IMR-90 (cell line): ENCODE measurements at regions not wholly inside any gene's neighbourhood (a gene's known extent, or its start where the extent isn't known, plus 50 kb on each side); places are given as distances from the start of the nearest gene placed in this dataset.

Experiments
- ATAC-seq: fragments of 200-7000 bp; cut with Tn5 transposase; 2 replicates; pipeline ENCODE4 v1.9.1; 2020; ENCODE audit warnings: low read depth, mild to moderate bottlenecking, moderate library complexity
- BruUV-seq: library from RNA; stranded (reverse); fragments of 400-500 nt; replicated peaks from 2 replicates; lab custom pipeline; 2021; lab: Mats Ljungman, UMichigan
- CTCF ChIA-PET: fragments of 300-600 bp; formaldehyde crosslinking; extraction: SDS; loops from one replicate; lab custom pipeline; 2021; ENCODE audit warnings: antibody characterized with exemption; lab: Yijun Ruan, JAX
- POLR2A ChIA-PET: fragments of 300-600 bp; sonication (Branson Sonifier 250); formaldehyde crosslinking; loops from one replicate; lab custom pipeline; 2022; ENCODE audit warnings: antibody characterized with exemption; ENCODE audit not compliant: unreplicated experiment; lab: Charles Lee
- DNase-seq: peaks from one replicate; pipeline ENCODE4 v3.0.0; 2013
- H2AFZ ChIP-seq: replicated peaks from 2 replicates; pipeline ENCODE3; 2013; ENCODE audit warnings: low read length, mild to moderate bottlenecking; ENCODE audit not compliant: poor library complexity
- H2AK5ac ChIP-seq: 2 replicates; pipeline ENCODE4 v1.6.1; 2013; ENCODE audit warnings: low read depth, low read length, inconsistent platforms
- H2AK9ac ChIP-seq: replicated peaks from 2 replicates; pipeline ENCODE3; 2013; ENCODE audit warnings: mild to moderate bottlenecking, low read depth, low read length, moderate library complexity; ENCODE audit not compliant: poor library complexity
- H2BK120ac ChIP-seq: 2 replicates; pipeline ENCODE4 v1.6.1; 2013; ENCODE audit warnings: low read depth, low read length, inconsistent platforms
- H2BK15ac ChIP-seq: 3 replicates; pipeline ENCODE4 v1.6.1; 2013; ENCODE audit warnings: low read depth, low read length, inconsistent platforms
- H2BK20ac ChIP-seq: 2 replicates; pipeline ENCODE4 v1.6.1; 2013; ENCODE audit warnings: low read depth, mild to moderate bottlenecking, inconsistent platforms, low read length, moderate library complexity
- H2BK5ac ChIP-seq: 2 replicates; pipeline ENCODE4 v1.6.1; 2013; ENCODE audit warnings: mild to moderate bottlenecking, low read depth, low read length, inconsistent platforms; ENCODE audit not compliant: poor library complexity, severe bottlenecking
- H3K14ac ChIP-seq: replicated peaks from 2 replicates; pipeline ENCODE4 v1.6.1; 2013; ENCODE audit warnings: low read depth, low read length, inconsistent platforms
- H3K18ac ChIP-seq: 2 replicates; pipeline ENCODE4 v1.6.1; 2013; ENCODE audit warnings: low read depth, low read length, control low read depth
- H3K23ac ChIP-seq: 2 replicates; pipeline ENCODE4 v1.6.1; 2013; ENCODE audit warnings: low read depth, low read length, inconsistent platforms
- H3K27ac ChIP-seq: 2 replicates; pipeline ENCODE4 v1.5.1; 2013; ENCODE audit warnings: mild to moderate bottlenecking, control low read depth, low read length; ENCODE audit not compliant: insufficient read depth
- H3K27me3 ChIP-seq: 2 replicates; pipeline ENCODE4 v1.6.1; 2013; ENCODE audit warnings: low read length; ENCODE audit not compliant: control insufficient read depth, insufficient read depth
- H3K36me3 ChIP-seq: 2 replicates; pipeline ENCODE4 v1.6.1; 2013; ENCODE audit warnings: low read length, mixed read lengths; ENCODE audit not compliant: control insufficient read depth, insufficient read depth
- H3K4ac ChIP-seq: 2 replicates; pipeline ENCODE4 v1.6.1; 2013; ENCODE audit warnings: low read depth, low read length, inconsistent platforms
- H3K4me1 ChIP-seq: 2 replicates; pipeline ENCODE4 v1.6.1; 2013; ENCODE audit warnings: low read length, mixed read lengths; ENCODE audit not compliant: control insufficient read depth, insufficient read depth
- H3K4me2 ChIP-seq: 2 replicates; pipeline ENCODE4 v1.6.1; 2013; ENCODE audit warnings: low read depth, mild to moderate bottlenecking, control low read depth, low read length, moderate library complexity
- H3K4me3 ChIP-seq: 2 replicates; pipeline ENCODE4 v1.5.1; 2013; ENCODE audit warnings: low read depth, mild to moderate bottlenecking, control low read depth, low read length, moderate library complexity; ENCODE audit not compliant: insufficient read depth
- H3K56ac ChIP-seq: 2 replicates; pipeline ENCODE4 v1.6.1; 2013; ENCODE audit warnings: low read length, inconsistent platforms; ENCODE audit not compliant: insufficient read depth; ENCODE audit errors: extremely low read depth
- H3K79me1 ChIP-seq, 2 experiments: 2 replicates each; pipeline ENCODE4 v1.6.1; 2013; ENCODE audit warnings: low read length in 2 of 2, inconsistent platforms in 1 of 2, low read depth in 1 of 2
- H3K9ac ChIP-seq: 2 replicates; pipeline ENCODE4 v1.6.1; 2013; ENCODE audit warnings: low read depth, low read length, control low read depth
- H3K9me1 ChIP-seq: 2 replicates; pipeline ENCODE4 v1.6.1; 2013; ENCODE audit warnings: low read length, inconsistent platforms; ENCODE audit not compliant: insufficient read depth
- H3K9me3 ChIP-seq: 2 replicates; pipeline ENCODE4 v1.6.1; 2013; ENCODE audit warnings: low read length; ENCODE audit not compliant: control insufficient read depth, insufficient read depth
- H4K20me1 ChIP-seq: 2 replicates; pipeline ENCODE4 v1.6.1; 2013; ENCODE audit warnings: low read length, inconsistent platforms; ENCODE audit not compliant: insufficient read depth
- H4K5ac ChIP-seq: 2 replicates; pipeline ENCODE4 v1.6.1; 2013; ENCODE audit warnings: mild to moderate bottlenecking, low read depth, low read length, control low read depth
- H4K8ac ChIP-seq, 2 experiments: 2 replicates each; pipeline ENCODE4 v1.6.1; 2013; ENCODE audit warnings: low read depth in 2 of 2, low read length in 2 of 2, control low read depth in 1 of 2, inconsistent platforms in 1 of 2
- H4K91ac ChIP-seq: 2 replicates; pipeline ENCODE4 v1.6.1; 2013; ENCODE audit warnings: low read depth, low read length, inconsistent platforms; ENCODE audit not compliant: insufficient read depth
- CEBPB ChIP-seq: IDR thresholded peaks from 2 replicates; pipeline ENCODE4 v1.6.1; 2012; ENCODE audit warnings: low read depth, low read length, improper control_type of control experiment
- MAZ ChIP-seq: IDR thresholded peaks from 2 replicates; pipeline ENCODE4 v1.6.1; 2012; ENCODE audit warnings: low read depth, mild to moderate bottlenecking, low read length, improper control_type of control experiment, moderate library complexity, borderline replicate concordance
- WGBS, 2 experiments: methylation state at CpG; one replicate each; pipeline versions ENCODE4 v1.1.5 to v1.1.7; 2013; ENCODE audit warnings: missing lambda C conversion rate in 2 of 2; ENCODE audit not compliant: insufficient read length in 1 of 2; ENCODE audit errors: extremely low coverage in 2 of 2; 5-methylcytosine and 5-hydroxymethylcytosine counted together
- dilution Hi-C: fragments of 300-500 bp; cut with HindIII; formaldehyde crosslinking; loops from one replicate; pipeline ENCODE4 v1.14.3; 2018; ENCODE audit warnings: low sequenced_read_pairs; ENCODE audit not compliant: unreplicated experiment
- in situ Hi-C: fragments of 300-500 bp; cut with MboI; formaldehyde crosslinking; loops from 3 replicates; pipeline ENCODE4 v1.14.3; 2019; ENCODE audit warnings: low sequenced_read_pairs, inconsistent platforms, mixed read lengths
- intact Hi-C: fragments of 100-400 bp; cut with micrococcal nuclease; formaldehyde crosslinking; loops from 2 replicates; pipeline ENCODE4 v1.10.0; 2022
- TF ChIP-seq, protein P1 (sequence below): conservative IDR thresholded peaks from 2 replicates; pipeline ENCODE4 v1.5.1; 2012; ENCODE audit warnings: mild to moderate bottlenecking, low read depth, low read length, improper control_type of control experiment

- ChIA-PET POLR2A (no interaction called here), CTCF (no interaction called here)
- Histone ChIP-seq H3K23ac (no peak overlapping the region), H2BK20ac (no peak overlapping the region), H2BK5ac (no peak overlapping the region), H3K4me1 (peaks cover 4% of the 10 kb centered on the region; the same call in 1 of the 2 replicates), H4K20me1 (no peaks in the 10 kb centered on the region), H2BK120ac (no peak overlapping the region), H3K79me1 (no peaks in the 10 kb centered on the region), H2BK15ac (no peak overlapping the region), H3K4me3 (no peak overlapping the region), H3K9me1 (no peaks in the 10 kb centered on the region), H3K27me3 (peaks cover 3% of the 10 kb centered on the region; the same call in 1 of the 2 replicates), H3K18ac (no peak overlapping the region), H2AK9ac (no peak overlapping the region), H3K4ac (no peak overlapping the region), H3K27ac (no peak overlapping the region), H3K14ac (no peak overlapping the region), H2AK5ac (no peak overlapping the region), H3K9ac (no peak overlapping the region), H4K5ac (no peak overlapping the region), H3K9me3 (no peaks in the 10 kb centered on the region), H4K8ac (no peak overlapping the region), H2AFZ (no peak overlapping the region), H3K4me2 (no peak overlapping the region; the same call in 1 of the 2 replicates), H3K36me3 (no peaks in the 10 kb centered on the region), H4K91ac (no peak overlapping the region), H3K56ac (no peak overlapping the region)
- dilution Hi-C loops (no loop called here), intact Hi-C loops (no loop called here), in situ Hi-C loops (no loop called here)
- no CpG with 5 or more reads among the region's 3 CpGs for WGBS, 2 experiments
- BruUV-seq, result no TSS peak
- TF ChIP-seq, protein P1, sequence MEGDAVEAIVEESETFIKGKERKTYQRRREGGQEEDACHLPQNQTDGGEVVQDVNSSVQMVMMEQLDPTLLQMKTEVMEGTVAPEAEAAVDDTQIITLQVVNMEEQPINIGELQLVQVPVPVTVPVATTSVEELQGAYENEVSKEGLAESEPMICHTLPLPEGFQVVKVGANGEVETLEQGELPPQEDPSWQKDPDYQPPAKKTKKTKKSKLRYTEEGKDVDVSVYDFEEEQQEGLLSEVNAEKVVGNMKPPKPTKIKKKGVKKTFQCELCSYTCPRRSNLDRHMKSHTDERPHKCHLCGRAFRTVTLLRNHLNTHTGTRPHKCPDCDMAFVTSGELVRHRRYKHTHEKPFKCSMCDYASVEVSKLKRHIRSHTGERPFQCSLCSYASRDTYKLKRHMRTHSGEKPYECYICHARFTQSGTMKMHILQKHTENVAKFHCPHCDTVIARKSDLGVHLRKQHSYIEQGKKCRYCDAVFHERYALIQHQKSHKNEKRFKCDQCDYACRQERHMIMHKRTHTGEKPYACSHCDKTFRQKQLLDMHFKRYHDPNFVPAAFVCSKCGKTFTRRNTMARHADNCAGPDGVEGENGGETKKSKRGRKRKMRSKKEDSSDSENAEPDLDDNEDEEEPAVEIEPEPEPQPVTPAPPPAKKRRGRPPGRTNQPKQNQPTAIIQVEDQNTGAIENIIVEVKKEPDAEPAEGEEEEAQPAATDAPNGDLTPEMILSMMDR, result no peak
- peak; percentile 58; the same call in 1 of the 2 replicates for TF ChIP-seq CEBPB
- TF ChIP-seq MAZ, result no peak
- peak; percentile 63 for DNase-seq
- peak; percentile 49 for ATAC-seq
These were observed 278.1 kb upstream of the NRP1 start for GRCh38 chr10:33612551-33612950.
